Anterior cingulate cortex (tissue), 58 donors: ENCODE measurements at regions not wholly inside any gene's neighbourhood (a gene's known extent, or its start where the extent isn't known, plus 50 kb on each side); places are given as distances from the start of the nearest gene placed in this dataset.
A peak's percentile ranks its signal among the peaks of the same experiment; 100 is the strongest.
"Not testable (repeated sequence)": the region's sequence is repeated elsewhere in the genome, so short reads cannot be mapped to it uniquely, and the experiment has no call there.

Source experiments
- DNase-seq, 58 donors: peaks; one replicate each; lab custom pipeline; 2025; lab: John Stamatoyannopoulos, UW

DNA sequence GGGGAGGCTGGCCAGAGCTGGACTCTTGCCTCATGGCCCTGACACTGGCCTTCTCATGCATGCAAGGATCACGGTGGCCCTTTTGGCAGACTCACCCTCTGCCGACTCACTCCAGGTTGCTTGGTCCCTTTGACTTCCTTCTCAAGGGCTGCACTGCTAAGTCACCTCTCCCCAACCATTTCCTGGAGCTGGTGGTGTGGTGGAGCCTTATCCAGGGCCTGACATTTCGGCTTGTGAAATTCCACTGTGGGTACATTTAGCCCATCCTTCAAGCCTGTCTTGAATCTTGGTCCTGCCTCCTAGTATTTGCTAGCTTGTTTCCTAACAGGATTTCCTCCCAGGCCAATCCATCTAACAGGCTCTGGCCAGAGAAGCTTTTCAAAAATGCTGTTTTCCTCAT is 52.6 kb upstream of the JUN start:
- no peak for DNase-seq

DNA sequence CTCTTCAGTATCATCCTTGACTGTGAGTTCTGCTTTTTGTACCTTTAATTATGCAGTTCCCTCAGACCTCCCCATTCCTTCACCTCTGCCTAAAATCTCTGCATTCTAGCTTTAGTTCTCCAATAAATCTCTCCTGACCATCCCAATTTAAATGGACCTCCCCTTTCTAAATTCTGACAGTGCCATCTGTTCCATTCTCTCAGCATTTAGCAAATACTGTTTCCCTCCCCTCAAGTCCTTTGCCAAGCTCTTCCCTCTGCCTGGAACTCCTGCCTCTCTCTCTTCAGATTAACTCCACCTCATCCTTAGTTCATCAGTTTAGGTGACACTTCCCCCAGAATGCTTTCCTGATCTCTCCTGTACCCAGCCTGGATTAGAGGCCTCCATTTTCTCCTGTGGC is 54.0 kb upstream of the JUN start:
- no peak for DNase-seq

DNA sequence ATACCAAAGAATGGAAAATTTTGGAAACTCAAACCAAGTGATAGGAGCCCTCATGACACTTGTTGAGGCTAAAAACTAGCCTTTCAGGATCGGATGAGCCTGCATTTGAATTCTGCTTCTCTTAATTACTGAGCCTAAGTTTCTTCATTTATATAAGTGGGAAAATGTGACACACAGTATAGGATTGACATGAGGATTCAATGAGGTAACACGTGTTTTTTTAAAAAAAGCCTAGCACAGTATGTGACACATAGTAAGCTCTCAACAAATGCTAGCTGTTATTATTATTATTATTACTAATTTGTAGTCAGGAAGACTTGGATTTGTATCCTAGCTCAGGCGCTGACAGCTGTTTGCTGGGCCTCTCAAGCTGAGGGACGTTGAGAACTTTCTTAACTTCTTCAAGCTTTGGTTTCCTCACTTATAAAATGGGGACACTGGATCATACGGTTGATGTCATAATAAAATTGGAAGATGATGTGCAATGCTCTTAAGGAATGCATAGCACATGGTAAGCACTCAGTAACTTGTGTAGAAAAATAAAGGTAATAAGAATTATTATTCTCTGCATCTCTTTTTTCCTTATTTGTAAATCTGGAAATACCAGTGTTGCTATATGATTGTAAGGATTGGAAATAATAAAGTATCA is 55.4 kb upstream of the JUN start:
- no peak for DNase-seq

DNA sequence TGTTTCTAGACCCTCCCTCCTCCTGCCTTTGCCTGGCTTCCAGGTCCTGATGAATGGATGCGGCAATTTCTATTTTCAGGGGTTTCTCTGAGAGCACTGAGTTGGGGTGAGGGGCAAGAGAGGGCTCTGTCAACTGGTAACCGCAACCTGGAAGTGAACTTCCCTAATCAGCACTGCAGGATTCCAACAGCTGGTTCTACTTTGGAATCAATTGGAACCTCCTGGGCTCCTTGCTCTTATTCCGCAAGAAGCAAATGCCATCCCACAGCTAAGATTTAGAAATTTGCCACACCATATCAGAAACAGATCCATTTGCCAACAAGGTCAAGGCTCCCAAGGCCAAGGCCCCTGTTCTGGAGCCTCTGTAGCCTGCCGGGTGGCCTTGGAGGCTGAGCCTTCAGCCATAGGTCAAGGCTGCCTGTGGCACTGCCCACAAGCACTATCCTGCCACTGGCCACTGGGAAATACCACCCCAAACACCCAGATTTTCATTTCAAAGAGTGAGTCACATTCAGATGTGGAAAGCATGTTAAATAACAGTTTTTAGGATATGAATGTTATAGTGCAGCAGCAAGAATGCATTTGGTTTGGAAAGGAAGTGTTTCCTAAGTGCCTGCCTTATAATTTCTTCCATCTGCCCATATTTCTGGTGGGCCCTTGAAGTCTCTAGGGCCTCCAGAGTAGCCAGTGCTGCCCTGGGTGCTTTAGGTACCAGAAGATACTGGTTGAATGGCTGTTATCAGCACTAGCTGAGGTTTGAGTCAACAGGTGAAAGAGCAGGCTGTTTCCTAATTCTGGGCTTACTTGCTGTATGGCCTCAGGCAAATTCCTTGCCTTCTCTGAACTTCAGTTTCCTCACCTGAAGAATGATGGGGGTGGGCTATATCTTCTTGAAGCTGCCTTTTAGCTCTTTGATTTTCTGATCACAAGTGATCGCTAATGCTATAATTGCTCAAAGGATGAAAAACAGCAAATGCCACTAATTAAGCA is 56.3 kb upstream of the JUN start:
- DNase-seq = no peak

DNA sequence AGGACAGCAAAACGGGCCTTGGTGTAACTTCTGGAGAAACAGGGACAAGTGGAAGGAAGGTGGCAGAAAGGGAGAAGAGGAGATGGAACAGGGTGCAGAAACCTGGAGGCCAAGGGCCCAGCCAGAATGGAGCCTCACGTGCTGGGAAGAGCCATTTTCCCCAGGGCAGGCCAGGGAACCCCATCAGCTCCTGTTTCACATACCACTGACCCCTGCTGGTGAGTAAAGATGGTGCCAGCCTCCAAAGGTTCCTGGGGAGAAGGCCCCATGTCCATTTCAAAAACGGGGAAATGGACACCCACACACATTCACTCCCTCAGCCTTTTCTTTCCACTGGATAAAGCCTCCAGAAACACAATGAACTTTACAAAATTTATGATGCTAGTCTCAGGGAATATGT is 57.6 kb upstream of the JUN start:
- no peak for DNase-seq

DNA sequence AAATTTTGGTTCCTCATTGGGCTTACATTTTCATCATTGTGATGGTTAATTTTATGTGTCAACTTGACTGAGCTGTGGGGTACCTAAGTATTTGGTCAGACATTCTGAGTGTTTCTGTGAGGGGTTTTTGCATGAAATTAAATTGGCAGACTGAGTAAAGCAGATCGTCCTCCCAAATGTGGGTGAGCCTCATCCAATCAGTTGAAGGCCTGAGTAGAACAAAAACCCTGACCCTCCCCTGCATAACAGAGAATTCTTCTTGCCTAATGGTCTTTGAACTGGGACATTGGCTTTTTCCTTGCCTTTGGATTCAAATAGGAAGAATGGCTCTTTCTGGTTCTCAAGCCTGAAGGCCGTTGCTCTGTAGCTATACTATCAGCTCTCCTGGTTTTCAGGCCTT is 59.1 kb upstream of the JUN start:
- no peak for DNase-seq

DNA sequence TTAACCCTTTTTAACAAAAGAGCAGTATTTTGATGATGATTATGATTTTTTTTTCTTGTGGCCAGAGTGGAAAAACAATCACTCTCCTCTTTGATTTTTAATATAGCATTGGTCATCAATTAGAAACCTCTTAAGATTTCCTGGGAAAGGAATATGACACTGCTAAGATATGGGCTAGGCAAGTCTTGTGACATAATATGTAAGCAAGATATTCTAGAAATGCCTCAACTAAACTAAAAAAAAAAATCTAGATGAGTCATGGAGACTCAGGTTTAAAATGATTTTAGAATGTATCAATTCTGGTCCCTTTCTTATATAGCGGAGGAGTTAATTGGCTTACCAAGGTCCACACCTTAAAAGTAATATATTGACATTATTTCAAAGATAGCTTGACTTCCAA is 60.3 kb upstream of the JUN start:
- no peak for DNase-seq

DNA sequence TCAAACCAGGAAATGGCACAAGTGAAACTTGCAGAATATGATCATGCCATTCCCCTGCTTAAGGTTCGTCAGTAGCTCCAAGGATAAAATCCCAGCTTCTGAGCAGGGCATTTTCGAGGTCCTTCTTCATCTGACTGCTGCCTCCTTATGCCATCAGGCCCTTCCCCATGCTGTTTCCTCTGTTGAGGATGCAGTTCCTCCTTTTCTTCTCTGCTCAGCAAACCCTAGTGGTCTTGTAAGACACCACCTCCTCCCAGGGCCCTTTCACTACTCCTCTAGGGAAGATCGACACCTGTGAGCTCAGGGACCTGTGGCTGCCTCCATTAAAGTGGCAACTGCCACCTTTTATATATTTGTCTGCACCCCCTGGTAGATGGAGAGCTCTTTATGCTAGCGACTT is 62.1 kb upstream of the JUN start:
- DNase-seq = no peak

DNA sequence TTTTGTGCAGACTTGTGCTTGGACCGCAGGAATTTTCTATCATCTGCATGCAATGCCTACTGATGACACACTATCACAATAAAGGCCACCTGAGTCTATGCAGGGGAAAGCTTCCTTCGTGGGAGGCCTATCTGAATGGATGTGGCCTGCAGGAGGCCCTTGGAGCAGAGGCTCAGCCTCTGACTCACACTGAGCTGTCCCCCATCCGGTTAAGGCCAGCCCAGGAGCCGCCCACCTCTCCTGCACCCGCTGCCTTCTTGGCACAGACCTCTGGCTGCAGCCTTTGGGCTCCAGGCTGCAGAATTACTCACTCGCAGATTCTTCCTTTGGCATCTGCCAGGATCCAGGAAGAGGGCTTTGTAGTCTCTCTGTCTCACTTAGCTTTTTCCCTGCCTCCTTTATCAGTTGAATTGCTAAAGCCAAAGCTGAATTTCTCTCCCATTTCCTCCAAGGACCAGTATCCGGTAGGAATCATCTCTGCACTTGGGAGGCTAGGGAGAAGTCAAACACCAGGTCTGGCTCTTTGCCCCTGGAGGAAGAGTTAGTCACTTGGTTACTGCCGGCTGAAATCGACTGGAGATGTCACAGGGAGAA is 65.1 kb upstream of the JUN start:
- peak in 30 of 58 donors; percentile 4 to 60 (median 24) for DNase-seq

DNA sequence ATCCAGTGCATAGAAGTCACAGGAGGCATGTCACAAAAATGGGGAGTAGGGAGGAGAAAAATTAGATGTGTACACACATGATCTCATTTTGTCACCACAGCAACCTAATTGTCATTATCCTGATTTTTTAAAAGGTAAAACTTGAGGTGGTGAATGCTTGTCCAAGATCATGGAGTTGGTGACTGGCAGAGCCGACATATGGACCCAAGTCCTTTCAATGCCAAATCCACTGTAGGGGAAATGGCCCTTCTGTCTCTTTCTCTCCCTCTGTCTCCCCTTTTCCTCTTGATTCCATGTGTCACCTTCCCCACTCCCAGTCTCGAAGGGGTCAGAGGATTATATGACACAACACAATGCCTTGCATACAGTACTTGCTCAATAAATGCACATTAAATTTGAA is 65.7 kb upstream of the JUN start:
- DNase-seq = no peak

DNA sequence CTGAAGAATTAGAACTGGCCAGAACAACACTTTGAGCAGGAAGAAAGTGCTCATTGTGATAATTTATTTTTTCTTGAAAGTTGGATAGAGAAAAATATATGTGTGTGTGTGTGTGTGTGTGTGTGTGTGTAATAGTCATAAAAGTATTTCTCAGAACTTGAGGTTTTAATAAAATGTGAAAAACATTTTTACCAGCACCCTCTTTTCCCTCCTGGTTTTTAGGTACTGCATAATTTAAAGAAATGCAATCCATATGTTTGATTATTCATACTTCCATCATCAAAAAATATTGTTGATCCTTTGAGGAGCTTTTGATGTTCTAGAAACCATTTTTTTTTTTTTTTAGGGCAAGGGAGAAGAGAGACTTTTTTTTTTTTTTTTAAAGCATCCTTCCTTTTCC is 66.8 kb upstream of the JUN start:
- no peak for DNase-seq

DNA sequence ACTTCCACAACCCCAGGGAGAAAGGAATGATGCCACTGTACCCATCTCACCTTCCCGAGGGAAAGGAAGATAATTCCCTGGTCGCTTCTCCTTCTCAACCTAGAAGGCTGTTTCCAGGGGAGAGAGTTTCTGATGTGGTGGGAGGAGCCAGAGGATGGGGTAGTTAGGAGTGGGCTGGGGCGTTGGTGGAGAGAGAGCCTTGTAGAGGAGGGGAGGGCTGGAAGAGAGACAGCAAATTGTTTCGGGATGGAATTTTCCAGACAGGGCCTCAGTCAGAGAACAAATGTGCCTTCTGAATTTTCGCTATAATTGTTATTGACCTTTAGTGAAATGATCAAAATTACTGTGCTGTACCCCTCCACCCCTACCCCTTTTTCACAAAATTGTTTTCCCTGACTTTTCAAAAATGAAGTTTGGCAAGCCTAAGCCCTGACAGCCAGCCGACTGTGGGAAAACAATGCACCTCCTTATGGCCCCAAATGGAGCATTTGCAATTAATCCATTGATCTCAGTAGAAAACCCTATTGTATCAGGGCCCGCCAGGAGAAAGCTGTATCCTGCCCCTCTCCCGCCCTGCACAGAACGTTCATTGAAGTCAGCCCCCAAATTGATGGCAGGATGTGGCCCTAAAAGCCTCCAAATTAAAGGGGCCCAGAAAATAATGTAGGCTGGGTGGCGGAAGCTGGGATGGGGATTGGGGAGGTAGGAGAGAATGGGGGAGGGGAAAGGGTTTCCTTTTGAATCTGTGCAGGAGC is 69.1 kb upstream of the JUN start:
- peak in 1 of 58 donors; percentile 25 for DNase-seq

DNA sequence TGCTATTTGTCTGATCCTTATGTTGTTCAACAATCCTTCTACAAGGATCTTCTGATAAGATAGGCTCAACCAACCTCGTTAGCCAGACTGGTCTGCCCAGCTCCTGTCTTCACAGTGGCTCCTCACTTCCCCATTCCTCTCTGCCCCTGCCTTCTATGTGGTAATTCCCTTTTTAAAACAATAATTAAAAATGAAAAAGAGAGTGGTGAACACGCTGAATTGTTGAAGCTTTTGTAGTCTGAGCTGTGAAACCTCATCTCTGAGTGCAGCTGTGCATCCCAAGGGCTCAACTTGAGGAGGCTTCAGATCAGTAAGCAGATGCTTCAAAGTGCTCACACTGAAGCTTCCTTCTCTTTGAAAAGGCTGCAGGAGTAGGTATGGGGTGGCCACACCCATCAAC is 70.7 kb upstream of the JUN start:
- DNase-seq = no peak

DNA sequence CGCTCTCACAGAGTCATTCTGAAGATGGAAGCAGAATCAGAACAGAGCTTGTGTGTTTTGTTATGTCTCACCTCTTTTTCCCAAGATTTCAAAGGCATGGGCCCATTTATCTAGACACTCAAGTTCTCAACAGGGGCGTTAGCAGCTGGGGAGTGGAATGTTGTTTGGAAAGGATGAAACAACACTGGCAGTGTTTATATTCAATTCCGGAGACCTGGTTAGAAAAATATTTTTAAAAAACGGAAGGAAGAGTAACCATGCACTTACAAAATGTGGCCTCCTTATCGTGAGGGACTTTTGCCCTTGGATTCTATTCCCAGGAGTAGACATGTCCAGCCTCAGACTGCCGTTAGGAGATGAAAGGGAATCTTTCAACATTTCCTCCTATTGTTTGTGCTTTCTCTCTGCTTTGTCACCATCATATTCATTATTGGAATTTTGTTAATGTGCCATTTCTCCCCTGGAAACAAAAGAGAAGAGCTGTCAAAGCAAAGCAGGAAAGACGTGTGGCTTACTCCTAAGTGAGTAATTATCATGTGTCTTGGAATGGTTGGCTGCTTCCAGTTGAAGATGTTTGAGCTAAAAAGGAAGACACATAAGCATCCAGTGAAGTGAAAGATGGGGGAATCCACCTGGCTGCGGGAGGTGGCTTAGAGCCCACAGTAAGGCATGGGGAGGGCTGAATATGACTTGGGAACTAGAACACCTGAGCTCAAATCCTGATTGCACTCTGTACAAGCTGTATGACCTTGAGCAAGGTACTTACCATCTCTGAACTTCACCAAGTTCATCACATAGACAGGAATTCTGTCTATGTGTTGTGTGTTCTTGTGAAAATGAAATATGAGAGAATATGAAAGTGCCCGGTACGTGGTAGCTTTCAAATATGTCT is 71.7 kb upstream of the JUN start:
- DNase-seq = no peak

DNA sequence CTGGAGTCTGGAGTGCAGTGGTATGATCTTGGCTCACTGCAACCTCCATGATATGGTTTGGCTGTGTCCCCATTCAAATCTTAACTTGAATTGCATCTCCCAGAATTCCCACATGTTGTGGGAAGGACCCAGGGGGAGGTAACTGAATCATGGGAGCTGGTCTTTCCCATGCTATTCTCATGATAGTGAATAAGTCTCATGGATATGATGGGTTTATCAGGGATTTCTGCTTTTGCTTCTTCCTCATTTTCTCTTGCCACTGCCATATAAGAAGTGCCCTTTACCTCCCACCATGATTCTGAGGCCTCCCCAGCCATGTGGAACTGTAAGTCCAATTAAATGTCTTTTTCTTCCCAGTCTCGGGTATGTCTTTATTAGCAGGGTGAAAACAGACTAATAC is 72.4 kb upstream of the JUN start:
- not testable (repeated sequence) for DNase-seq

DNA sequence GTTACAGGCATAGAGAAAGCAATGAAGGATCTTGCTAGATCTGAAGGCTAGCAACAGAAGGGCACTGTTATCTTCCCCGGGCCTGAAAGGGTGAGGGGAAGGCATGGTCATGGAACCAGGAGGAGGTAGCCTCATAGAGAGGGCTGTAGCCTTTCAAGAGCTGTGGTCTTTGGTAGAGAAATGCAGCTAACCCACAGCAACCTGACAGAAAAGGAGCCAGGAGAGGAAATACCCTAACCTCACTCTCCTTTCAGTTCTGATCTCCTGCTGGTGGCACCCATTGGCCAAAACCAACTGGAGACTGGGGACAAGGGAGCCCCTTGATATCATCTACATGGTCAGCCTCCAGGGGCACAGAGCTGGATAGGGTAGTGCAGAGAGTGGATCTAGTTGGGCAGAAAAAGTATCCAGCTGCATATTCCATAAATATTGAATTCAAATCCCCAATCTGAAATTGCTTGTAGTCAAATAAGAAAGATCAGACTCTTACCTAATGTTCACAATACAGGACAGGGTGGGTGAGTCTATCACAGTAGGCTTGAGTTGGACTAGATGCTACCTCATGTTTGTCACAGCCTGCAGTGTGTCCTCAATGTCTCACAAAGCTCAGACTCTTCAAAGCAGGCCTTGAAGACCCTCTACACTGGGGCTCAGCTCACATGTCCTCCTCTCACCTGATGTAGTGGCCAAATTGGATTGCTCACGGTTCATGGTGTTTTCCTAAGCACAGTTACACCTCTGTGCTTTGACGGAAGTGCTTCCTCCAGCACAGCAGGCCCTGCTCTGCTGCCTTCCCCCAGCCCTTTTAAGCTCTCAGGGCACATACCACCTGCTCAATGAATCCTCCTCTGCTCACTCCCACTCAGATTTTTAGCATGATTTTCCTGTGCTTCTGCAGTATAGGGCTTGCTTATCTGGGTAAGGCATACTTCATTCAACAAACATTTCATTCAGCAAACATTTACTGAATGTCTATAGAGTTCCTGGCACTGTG is 74.1 kb upstream of the JUN start:
- DNase-seq = no peak

DNA sequence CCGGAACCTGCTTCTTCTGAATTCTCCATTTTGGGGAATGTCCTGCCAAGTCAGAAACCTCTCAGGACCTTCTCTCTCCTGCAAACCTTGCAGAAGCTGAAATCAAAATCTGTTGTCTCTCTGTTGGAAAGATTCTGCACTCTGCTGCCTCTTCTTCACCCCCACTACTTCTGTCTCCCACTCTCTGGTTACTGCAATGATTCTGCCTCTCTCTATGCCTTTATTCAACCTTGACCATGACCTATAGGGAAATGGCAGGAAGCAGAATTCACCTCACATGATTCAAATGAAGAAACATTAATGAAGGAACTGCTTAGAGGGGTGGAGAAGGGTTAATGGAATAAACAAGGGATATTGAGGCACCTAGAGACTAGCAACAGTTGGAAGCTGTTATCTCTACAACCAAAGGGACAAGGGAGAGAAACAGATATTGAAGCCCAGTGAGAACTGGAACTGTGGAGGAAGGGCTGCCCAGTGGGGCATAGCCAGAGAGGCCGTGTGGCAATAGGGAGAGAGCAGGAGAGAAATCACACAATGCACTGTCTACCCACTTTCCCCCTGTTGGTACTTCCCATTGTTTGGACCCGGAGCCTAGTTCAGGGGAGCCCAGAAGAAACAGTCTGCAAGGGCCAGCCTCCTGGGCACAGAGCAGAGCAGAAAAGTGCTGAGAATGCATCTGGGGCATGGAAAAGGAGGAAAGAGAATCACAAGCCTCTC is 76.1 kb upstream of the JUN start:
- DNase-seq = no peak

DNA sequence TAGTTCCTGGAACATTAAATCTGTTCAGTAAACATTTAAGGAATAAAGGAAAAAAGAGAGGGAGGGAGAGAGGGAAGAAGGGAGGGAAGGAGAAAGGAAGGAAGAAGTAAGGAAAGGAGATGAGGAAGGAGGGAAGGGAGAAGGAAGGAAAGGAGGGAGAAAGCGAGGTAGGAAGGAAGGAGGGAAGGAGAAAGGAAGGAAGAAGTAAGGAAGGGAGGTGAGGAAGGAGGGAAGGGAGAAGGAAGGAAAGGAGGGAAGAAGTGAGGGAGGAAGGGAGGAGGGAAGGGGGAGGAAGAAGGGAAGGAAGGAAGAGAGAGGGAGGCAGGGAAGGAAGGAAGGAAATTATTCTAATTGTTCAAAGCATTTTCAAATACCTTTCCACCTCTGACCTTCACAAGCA is 77.2 kb upstream of the JUN start:
- no peak for DNase-seq
